Left kidney (tissue), 1 donor: ENCODE measurements at regions not wholly inside any gene's neighbourhood (a gene's known extent, or its start where the extent isn't known, plus 50 kb on each side); places are given as distances from the start of the nearest gene placed in this dataset.

Source experiments
- DNase-seq: peaks from one replicate; pipeline ENCODE4 v3.0.0-alpha.2; 2013

DNA sequence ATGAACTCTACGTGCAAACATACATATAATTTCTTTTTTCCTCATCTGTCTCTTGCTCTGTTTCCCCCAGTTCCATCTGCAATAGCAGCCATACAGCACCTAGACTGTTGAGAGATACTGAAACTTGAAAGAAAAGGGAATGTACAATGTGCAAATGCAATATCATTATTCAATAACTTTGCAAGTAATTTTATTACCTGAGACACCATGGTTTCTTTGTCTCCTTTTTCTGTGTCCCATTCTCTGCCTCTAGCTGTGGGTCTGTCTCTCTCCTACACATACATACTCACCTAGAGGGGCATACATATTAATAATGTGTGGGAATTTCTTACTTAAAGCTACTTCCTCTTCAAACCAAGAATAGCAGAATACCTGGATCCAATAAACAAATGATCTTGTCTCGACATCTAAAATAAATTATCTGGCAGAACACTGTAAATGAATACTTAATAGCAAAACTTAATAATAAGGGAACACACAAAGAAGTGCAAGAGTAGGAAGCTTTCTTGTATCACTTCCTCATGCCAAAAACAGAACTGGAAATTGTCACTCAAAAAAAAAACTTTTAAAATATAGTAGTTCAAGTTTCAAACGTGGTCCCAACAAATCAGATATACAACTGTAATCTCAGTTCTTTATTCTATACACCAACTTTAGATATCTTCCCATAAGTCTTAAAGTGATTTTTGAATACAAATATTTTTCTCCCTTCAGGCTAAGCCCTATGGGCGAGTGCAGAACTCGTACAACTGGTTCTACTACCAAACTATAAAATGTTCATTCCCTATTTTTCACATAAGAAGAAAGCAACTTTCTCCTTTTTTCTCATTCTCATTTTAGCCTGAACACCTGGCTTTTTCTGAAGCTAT, 194.6 kb downstream of the NRIP1 start:
- DNase-seq: no peak

DNA sequence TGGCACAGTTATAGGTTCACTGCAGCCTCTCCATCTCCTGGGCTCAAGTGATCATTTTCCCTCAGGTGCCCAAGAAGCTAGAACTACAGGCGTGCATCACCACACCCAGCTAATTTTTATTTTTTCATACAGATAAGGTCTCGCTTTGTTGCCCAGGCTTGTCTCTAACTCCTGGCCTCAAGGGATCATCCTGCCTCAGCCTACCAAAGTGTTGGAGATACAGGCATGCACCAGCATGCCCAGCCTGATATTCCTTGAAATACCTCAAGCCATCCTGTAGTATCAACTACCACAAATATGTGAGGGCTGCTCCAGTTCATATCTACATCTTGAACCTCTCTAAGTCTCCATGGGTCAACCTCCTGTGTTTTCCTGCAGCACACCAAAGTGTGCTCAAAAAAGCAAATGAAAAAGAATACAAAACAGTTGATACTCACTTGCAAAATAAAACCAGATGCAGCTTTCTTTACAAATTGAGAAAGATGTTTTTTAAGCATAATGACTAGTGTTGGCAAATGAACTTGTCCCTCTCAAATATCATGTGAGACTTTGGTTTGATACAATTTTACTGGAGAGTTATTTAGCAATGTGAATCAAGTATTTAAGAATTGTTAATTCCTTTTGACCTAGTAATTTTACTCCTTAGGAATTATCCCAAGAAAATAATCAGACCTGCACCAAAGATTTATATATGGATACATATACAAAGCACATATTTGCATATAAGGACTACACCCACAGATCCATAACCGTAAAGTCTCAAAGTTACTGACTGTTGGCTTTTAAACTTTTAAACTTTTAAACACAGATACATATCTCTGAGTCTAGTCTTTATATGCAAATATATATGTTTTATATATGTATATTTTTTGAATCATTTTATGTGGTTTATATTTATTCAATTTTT, 197.7 kb downstream of the NRIP1 start:
- DNase-seq: no peak

DNA sequence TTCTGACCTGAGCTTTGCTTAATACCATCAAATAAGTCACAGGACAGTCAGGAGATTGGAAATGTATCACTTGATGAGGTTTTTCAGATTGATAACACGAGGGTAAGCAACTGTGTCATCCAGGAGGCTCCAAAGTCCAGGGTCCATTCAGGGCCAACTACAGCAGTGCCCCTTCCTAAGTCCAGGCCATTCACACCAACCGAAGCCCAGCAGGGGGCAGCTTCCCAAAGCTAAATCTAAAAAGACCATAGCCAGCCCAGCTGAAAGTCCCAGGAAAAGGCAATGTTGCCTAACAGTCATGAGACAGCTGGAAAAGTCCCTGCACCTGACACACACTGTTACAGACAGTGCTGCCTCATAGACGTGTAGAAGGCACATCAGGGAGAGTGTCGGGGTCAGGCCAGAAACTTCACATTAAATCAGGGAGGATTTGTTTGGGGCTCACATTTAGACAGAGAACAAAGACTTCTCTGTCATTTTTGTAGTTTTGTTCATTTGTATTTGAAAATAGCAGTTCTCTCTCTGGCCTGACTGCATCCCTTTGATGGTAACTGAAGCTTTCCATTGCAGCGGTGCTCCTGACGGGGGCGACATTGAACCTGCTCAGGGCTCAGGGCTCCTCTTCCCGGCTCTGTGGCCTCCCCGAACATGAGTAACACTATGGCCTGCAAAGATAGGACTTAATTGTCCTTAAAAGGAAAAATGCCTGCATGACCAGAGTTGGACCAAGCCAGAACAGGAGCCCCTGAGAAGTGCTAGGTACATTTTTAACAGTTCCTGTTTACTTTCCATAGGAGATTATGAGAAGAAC, 200.4 kb downstream of the NRIP1 start:
- peak; percentile 68 for DNase-seq

DNA sequence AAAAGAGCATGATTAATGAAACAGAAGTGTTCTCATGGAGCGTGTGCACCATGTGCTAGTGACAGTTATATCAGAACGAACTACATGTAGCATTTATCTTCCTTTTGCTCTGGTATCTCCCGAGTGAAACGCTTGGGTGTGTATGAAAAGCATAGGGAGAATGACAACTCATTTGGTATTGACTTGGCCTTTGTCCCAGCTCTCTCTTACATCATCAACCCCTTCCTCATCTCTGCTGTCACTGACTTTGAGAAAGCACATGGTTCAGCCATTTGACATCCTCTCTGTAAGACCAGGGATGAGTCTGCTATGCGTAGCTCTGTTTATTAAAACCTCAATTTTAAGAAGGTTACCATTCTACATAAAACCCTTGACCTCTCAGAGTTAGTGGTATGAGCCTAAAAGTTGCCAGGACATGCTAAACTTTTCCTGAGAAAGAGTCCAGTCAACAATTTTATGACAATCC, 201.0 kb downstream of the NRIP1 start:
- DNase-seq: no peak

DNA sequence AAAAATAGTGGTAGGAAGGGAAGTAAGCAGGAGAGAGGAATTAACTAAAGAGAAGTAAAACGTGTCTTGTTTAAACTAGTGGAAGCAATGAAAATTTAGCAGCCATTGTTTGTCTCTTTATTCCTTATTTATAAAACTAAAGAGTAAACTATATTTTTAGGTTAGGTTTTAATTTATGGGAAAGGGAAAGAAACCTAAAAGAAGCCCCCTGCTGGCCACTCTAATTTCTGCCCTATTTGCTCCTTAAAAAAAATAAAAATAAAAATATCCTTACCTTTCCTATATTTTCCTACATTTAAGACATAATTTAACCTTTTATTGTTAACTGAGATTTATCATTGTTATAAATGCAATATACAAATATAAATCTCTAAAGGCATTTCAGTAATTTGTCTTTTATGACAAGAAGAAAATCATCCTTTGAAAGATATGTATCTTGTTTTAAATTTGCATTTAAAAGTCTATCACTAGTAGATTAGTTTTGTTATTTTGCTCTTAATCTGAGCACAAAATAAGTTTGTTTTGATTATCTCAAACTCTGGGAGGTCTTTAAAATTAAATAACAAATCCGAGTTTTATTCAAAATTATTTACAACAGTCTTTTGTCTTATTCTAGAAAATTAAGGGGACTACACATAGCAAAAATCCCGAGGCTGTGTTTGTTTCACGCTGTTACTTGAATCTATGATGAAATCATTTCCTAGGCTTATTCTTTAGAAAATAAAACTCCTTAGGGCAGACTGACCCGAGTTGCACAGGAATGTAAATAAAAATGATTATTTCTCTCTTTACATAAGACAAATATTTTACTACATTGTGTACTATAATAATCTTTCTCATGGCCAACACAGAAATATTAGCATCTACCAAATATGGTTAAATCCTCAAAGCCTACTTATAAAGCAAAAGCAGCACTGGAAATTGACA, 201.7 kb downstream of the NRIP1 start:
- DNase-seq: no peak

DNA sequence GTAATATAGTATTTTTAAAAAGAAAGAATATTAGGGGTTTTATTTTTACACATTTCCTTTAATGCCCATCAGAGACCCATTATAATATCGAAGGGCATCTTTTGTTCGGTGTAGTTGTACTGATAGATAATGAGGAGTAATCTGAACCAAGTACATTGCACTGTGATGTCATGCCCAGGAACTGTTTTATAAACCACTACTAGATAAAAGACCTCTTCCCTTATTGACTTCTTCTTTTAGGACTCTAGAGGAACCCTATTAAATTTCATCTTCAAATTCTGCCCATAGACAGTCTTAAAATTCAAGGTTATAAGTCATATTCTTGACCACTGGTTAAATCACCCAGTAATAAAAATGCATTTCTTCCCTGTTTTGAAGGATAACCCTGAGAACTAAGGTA, 206.5 kb downstream of the NRIP1 start:
- DNase-seq: no peak

DNA sequence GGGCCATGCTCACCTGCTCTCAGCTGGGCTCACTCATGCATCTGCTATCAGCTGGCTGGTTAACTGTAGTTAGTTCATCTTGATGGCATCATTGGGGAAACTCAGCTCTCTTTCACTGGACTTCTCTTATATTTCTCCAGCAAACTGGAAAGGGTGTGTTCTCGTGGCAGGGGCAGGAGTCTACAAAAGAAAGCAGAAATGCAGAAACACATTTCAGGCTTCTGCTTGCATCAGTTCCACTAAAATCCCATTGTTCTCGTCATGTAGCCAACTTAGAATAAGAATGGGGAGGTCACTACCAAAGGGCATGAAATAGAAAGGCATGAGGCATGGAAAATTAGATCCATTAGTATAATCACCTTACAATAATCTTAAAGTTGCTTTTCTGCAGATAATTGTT, 207.3 kb downstream of the NRIP1 start:
- no peak for DNase-seq

DNA sequence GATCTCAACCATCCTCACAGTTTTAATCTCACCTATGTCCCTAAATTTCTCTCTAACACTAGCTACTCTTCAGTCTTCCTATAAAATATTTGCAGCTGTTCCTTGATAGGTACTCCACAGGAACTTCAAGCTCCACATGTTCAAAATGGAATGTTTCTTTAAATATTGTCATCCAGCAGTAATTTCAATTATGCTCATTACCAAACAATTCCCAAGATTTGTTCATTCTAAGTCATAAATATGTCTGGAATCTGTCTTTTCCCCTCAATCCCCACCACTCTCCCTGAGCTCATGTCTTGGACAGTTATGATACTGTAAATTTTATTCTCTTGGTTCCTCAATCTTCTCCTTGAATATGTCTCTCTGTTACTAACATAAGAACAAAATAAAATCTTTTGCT, 214.4 kb downstream of the NRIP1 start:
- DNase-seq: no peak

DNA sequence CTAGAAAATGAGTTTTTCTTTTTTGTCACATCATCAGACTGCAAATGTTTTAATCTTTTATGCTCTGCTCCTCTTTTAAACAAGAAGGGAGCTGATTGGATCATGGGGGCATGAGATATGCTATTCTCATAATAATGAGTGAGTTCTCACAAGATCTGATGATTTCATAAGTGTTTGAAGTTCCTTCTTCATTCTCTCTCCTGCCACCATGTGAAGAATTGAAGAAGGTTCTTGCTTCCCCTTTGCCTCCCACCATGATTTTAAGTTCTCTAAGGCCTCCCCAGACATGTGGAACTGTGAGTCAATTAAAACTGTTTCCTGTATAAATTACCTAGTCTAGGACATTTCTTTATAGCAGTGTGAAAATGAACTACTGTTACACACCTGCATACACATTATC, 218.2 kb downstream of the NRIP1 start:
- DNase-seq: no peak

DNA sequence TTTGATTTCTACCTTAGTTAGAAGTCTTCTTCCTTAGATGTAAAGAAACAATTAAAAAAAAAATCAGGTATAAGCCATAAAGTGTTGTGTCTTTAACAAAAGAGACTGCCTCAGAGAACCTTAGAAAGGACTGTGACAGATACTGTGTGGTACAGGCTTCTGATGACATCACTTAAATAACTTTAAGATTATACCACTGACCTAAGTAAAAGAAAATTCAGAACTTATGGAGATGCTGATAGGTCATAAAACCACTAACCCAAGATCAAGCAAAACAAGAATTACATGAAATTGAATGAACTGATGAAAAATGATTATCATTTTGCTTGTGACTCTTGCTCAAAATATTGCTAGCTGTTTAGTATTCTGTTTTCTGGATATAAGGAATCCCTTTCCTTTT, 220.8 kb downstream of the NRIP1 start:
- no peak for DNase-seq

DNA sequence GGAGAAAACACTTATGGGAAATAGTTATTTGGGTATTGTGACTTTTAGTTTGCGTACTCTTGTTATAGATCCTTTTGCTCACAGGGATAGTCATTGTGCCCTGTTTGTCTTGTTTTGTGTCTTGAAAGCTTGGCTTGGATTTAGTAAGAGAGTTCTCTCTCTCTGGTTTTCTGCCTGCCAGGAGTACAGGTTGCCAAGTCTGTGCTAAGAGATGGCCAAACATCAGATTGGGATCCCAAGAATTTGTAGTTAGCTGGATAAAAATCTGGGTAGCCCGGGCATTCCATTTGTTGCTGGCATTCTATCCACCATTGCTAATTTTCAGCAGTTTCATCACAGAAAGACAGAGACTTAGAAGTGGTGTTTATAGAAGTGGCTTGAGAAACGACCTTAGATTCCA, 222.2 kb downstream of the NRIP1 start:
- DNase-seq: no peak

DNA sequence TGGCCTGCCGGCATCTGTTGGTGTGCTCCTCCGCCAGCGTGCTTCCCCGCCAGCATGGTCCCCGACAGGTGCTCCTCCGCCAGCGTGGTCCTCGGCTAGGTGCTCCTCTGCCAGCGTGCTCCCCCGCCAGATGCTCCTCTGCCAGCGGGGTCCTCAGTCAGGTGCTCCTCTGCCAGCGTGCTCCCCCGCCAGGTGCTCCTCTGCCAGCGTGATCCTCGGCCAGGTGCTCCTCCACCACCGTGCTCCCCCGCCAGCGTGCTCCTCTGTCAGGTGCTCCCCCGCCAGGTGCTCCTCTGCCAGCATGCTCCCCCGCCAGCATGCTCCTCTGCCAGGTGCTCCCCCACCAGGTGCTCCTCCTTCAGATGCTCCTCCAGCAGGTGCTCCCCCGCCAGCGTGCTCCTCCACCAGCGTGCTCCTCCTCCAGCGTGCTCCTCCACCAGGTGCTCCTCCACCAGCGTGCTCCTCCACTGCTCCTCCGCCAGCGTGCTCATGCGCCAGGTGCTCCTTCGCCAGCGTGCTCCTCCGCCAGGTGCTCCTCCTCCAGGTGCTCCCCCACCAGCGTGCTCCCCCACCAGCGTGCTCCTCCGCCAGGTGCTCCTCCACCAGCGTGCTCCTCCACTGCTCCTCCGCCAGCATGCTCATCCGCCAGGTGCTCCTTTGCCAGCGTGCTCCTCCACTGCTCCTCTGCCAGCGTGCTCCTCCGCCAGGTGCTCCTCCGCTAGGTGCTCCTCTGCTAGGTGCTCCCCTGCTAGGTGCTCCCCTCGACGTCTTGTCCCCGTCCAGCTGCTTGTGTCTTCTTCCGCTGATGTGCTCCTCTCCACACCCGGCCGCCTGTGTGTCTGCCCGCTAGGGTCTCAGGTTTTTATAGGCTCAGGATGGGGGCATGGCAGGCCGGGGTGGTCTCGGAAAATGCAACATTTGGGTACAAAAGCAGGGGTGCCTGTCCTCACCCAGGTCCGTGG, 223.0 kb downstream of the NRIP1 start:
- no peak for DNase-seq

DNA sequence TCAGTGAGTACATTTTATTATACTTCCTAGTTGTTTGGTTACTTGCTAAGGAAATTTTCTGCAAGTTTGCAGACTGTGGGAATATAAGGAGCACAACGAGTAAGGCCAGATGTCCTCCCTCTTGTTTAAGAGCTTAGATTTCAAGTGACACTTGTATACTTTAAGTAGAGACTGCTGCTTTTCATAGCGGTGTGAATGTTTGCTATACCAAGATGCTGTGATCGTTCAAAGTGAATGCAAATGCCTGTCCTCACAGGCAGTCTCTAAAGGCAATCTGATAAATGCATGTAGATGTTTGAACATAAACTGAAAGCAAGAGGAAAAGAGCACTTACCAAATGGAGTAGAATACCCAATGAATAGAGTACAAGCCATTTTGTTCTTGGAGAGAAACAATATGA, 226.4 kb downstream of the NRIP1 start:
- DNase-seq: no peak

DNA sequence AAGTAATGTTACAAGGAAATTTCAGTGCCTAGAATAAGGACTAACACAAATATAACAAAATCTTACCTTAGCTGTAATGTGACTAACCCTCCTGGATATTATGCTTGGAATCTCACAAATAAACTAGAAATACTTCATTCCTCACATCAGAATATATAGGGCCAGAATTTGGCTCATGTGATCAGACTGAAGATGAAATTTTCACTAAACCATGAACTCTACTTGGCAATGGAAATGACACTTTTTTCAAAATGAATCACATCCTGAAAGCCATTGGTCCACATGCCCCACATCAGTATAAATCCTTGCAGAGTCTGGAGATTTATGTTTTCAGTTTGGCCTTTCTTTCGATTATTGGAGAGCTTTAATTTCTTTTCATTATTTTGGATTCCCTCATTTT, 227.8 kb downstream of the NRIP1 start:
- DNase-seq: no peak

DNA sequence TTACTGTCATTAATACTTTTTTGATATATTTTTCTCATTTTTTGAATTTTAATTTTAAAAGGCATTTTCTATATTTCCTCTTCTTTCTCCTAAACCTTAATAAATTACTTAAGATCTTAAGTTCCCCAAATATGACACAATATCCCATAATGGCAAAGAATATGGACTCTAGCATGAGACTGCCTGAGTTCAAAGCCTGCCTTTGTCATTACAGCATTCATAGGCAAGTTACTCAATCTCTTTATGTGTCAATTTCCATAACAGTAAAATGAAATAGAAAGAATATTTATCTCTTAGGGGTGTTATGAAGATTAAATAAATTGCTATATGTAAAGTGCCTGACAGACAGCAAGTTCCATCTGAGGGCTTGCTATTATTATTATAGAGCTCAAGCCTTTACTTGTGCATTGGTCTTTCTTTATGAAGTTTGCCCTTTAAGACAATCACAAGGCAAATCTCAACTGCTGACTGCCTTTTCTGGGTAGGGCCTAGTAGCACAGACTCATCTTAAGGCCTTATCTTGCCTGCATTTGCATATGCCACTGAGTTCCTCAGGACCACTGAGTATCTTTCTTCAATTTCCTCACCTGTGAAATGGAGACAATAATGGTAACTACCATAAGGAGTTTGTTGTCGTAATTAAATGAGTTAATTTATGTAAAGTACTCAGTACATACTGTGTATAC, 231.0 kb downstream of the NRIP1 start:
- no peak for DNase-seq

DNA sequence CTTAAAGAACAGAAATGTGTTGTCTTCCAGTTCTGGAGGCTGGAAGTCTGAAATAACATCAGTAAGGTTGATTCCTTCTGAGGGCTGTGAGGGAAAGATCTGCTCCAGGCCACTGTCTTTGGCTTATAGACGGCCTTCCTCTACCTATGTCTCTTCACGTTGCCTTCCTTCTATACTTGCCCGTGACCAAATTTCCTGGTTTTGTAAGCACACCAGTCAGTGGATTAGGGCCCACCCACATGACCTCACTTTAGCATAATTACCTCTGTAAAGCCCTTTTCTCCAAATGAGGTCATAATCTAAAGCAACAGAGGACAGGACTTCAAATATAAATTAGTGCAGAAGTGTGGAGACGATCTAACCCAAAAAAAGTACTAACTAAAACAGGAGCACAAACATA, 231.6 kb downstream of the NRIP1 start:
- DNase-seq: no peak

DNA sequence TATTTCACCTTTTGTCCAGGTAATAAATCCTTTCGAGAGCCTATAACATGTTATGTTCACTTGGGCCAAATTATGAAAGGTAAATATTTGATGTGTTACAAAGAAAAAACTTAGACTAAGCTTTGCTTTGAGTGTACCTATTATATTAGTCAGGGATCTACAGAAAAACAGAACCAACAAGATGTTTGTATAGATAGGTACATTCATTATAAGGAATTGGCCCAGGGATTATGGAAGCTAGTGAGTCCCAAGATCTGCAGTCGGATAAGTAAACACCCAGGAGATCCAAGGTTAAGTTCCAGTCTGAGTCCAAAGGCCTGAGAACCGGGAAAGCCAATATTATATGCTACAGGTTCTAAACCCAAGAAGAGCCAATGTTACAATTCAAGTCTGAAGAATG, 234.5 kb downstream of the NRIP1 start:
- no peak for DNase-seq

DNA sequence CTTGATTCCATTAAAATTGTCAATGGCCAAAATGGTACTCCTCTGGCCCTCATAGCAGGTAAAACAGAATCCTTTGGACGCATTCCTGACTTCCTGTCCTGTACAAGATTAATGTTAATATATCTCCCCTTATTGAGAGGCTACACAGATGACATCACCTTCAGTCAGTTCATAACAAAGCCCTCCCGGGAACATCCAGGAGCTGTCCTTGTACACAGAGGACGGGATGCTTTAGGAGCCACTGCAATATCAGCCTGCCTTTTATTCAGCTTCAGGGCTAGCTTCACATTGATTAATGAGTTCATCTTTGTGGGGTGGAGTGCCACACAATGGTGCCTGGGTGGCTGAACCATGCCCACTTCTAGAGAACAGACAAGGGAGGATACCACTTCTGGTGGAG, 235.1 kb downstream of the NRIP1 start:
- DNase-seq: no peak

DNA sequence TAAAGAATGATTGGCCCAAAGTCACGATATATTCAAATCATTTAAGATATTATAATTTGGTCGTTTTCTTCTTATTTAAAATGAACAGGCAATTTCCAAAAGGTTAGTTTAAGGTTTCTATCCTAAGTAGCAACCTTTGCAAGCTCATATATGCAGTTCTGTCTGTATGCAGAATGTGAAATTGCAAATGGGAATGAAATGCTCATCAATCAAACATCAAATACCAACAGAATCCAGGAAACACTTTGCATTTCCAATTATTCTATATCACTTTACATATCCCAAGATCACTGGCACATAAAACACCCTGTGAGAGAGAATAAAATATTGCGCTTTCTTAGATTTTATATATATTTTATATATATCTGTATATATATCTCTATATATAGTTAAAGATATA, 237.3 kb downstream of the NRIP1 start:
- DNase-seq: no peak
